GM12801 (cell line): ENCODE measurements at regions not wholly inside any gene's neighbourhood (a gene's known extent, or its start where the extent isn't known, plus 50 kb on each side); places are given as distances from the start of the nearest gene placed in this dataset.

Experiments
- CTCF ChIP-seq: IDR thresholded peaks from one replicate; pipeline ENCODE4 v1.5.1; 2011; ENCODE audit warnings: control low read depth; ENCODE audit not compliant: insufficient read length; ENCODE audit errors: extremely low read depth

GRCh38 chr4:67346654-67347053, 198.6 kb downstream of the CENPC start:
- no peak for TF ChIP-seq CTCF

GRCh38 chr4:67344594-67345380, 200.5 kb downstream of the CENPC start:
- TF ChIP-seq CTCF: no peak

- no peak for TF ChIP-seq CTCF
Measured at GRCh38 chr4:67343199-67343598, 202.1 kb downstream of the CENPC start.

GRCh38 chr4:67342291-67342690, 203.0 kb downstream of the CENPC start:
- TF ChIP-seq CTCF: no peak

- no peak for TF ChIP-seq CTCF
Measured at GRCh38 chr4:67333664-67334063, 211.6 kb downstream of the CENPC start.

- TF ChIP-seq CTCF: no peak
Measured at GRCh38 chr4:67332627-67333026, 212.7 kb downstream of the CENPC start.

GRCh38 chr4:67328393-67328792, 216.9 kb downstream of the CENPC start:
- no peak for TF ChIP-seq CTCF
